GM23338 (cell line): ENCODE measurements at regions not wholly inside any gene's neighbourhood (a gene's known extent, or its start where the extent isn't known, plus 50 kb on each side); places are given as distances from the start of the nearest gene placed in this dataset.

ENCODE experiments used
- ATAC-seq: fragments of 200-7000 bp; cut with Tn5 transposase; 3 replicates; pipeline ENCODE4 v1.9.1; 2020
- DNase-seq: peaks from one replicate; pipeline ENCODE4 v3.0.0-alpha.2; 2015; ENCODE audit warnings: low spot score
- H2AFZ ChIP-seq: fragments of 200-600 bp; sonication (generic); 2 replicates; pipeline ENCODE4 v1.8.0; 2016; ENCODE audit warnings: antibody characterized with exemption, mild to moderate bottlenecking, moderate library complexity
- H3F3A ChIP-seq: fragments of 200-600 bp; sonication (generic); replicated peaks from 2 replicates; pipeline ENCODE4 v1.8.0; 2017; ENCODE audit warnings: antibody characterized with exemption, mixed run types, low read depth
- H3K27ac ChIP-seq: fragments of 200-600 bp; sonication (generic); 2 replicates; pipeline ENCODE4 v1.6.1; 2016; ENCODE audit warnings: low read depth
- H3K27me3 ChIP-seq: fragments of 200-600 bp; sonication (generic); 2 replicates; pipeline ENCODE4 v1.8.0; 2016; ENCODE audit warnings: mild to moderate bottlenecking, mixed run types, moderate library complexity; ENCODE audit not compliant: insufficient read depth
- H3K36me3 ChIP-seq: fragments of 200-600 bp; sonication (generic); 2 replicates; pipeline ENCODE4 v1.8.0; 2016; ENCODE audit warnings: mild to moderate bottlenecking; ENCODE audit not compliant: insufficient read depth
- H3K4me1 ChIP-seq: fragments of 200-600 bp; sonication (generic); 2 replicates; pipeline ENCODE4 v1.8.0; 2016; ENCODE audit warnings: mild to moderate bottlenecking, moderate library complexity; ENCODE audit not compliant: insufficient read depth
- H3K4me2 ChIP-seq: fragments of 200-600 bp; sonication (generic); 2 replicates; pipeline ENCODE4 v1.7.1; 2017; ENCODE audit warnings: mixed run types
- H3K4me3 ChIP-seq: fragments of 200-600 bp; sonication (generic); 2 replicates; pipeline ENCODE4 v1.6.1; 2016; ENCODE audit warnings: mixed run types
- H3K79me2 ChIP-seq: fragments of 200-600 bp; sonication (generic); replicated peaks from 2 replicates; pipeline ENCODE4 v1.8.0; 2017; ENCODE audit warnings: mild to moderate bottlenecking; ENCODE audit not compliant: insufficient read depth
- H3K9me2 ChIP-seq: fragments of 200-600 bp; sonication (generic); 2 replicates; pipeline ENCODE4 v1.8.0; 2017; ENCODE audit not compliant: insufficient read depth
- H4K20me1 ChIP-seq: fragments of 200-600 bp; sonication (generic); replicated peaks from 2 replicates; pipeline ENCODE4 v1.8.0; 2017; ENCODE audit warnings: mild to moderate bottlenecking; ENCODE audit not compliant: insufficient read depth
- H3K27ac Mint-ChIP-seq: 2 replicates; pipeline ENCODE4 v1.8.0; 2020; ENCODE audit warnings: inconsistent platforms, mild to moderate bottlenecking, moderate library complexity, mixed read lengths
- H3K27me3 Mint-ChIP-seq: 3 replicates; pipeline ENCODE4 v1.8.0; 2022; ENCODE audit warnings: low read depth, mild to moderate bottlenecking, moderate library complexity, mixed read lengths, inconsistent platforms; ENCODE audit not compliant: insufficient read depth, poor library complexity
- H3K36me3 Mint-ChIP-seq: 3 replicates; pipeline ENCODE4 v1.8.0; 2021; ENCODE audit warnings: low read depth, mild to moderate bottlenecking, inconsistent platforms, moderate library complexity, mixed read lengths
- H3K4me1 Mint-ChIP-seq: 3 replicates; pipeline ENCODE4 v1.8.0; 2020; ENCODE audit warnings: mild to moderate bottlenecking, inconsistent platforms, mixed read lengths
- H3K4me3 Mint-ChIP-seq: 3 replicates; pipeline ENCODE4 v1.8.0; 2021; ENCODE audit warnings: moderate library complexity, mild to moderate bottlenecking, inconsistent platforms, mixed read lengths
- H3K9me3 Mint-ChIP-seq: 3 replicates; pipeline ENCODE4 v1.8.0; 2020; ENCODE audit warnings: moderate library complexity, mild to moderate bottlenecking, inconsistent platforms, mixed read lengths
- CREB1 ChIP-seq: fragments of 250-450 bp; sonication (Bioruptor Pico); IDR thresholded peaks from 2 replicates; pipeline ENCODE4 v1.5.0; 2020; ENCODE audit warnings: low read depth, mild to moderate bottlenecking, moderate library complexity
- EZH2 ChIP-seq: fragments of 200-600 bp; sonication (generic); IDR thresholded peaks from one replicate; pipeline ENCODE4 v1.8.0; 2017; ENCODE audit warnings: antibody characterized with exemption, mild to moderate bottlenecking, low read depth; ENCODE audit not compliant: unreplicated experiment
- EZH2phosphoT487 ChIP-seq: fragments of 200-600 bp; sonication (generic); IDR thresholded peaks from one replicate; pipeline ENCODE4 v1.8.1; 2018; ENCODE audit warnings: antibody characterized with exemption; ENCODE audit not compliant: unreplicated experiment
- NANOG ChIP-seq: IDR thresholded peaks from 2 replicates; pipeline ENCODE4 v1.6.1; 2016; ENCODE audit warnings: antibody characterized with exemption, borderline replicate concordance
- POLR2AphosphoS5 ChIP-seq: IDR thresholded peaks from 2 replicates; pipeline ENCODE4 v1.6.1; 2016; ENCODE audit warnings: antibody characterized with exemption, low read depth
- ZNF331 ChIP-seq: fragments of 250-450 bp; sonication (Bioruptor Pico); IDR thresholded peaks from 2 replicates; pipeline ENCODE4 v1.5.0; 2020; ENCODE audit warnings: low read depth, mild to moderate bottlenecking, moderate library complexity
- ZNF462 ChIP-seq: fragments of 250-450 bp; sonication (Bioruptor Pico); IDR thresholded peaks from 2 replicates; pipeline ENCODE4 v1.5.0; 2020; ENCODE audit warnings: mild to moderate bottlenecking, moderate library complexity
- TF ChIP-seq, protein P1 (sequence below), 2 experiments: fragments of 200-600 bp in 1 of 2; sonication (generic) in 1 of 2; conservative IDR thresholded peaks; 2 replicates each; pipeline versions ENCODE4 v1.5.1 to v1.6.1; 2016 to 2017; ENCODE audit warnings: antibody characterized with exemption in 2 of 2, low read depth in 2 of 2, mild to moderate bottlenecking in 2 of 2, moderate library complexity in 1 of 2
- TF ChIP-seq, protein P2 (sequence below): IDR thresholded peaks from 2 replicates; pipeline ENCODE4 v1.6.1; 2016; ENCODE audit warnings: antibody characterized with exemption
- TF ChIP-seq, protein P3 (sequence below): IDR thresholded peaks from one replicate; pipeline ENCODE4 v1.6.1; 2018; ENCODE audit warnings: antibody characterized with exemption; ENCODE audit not compliant: unreplicated experiment

DNA sequence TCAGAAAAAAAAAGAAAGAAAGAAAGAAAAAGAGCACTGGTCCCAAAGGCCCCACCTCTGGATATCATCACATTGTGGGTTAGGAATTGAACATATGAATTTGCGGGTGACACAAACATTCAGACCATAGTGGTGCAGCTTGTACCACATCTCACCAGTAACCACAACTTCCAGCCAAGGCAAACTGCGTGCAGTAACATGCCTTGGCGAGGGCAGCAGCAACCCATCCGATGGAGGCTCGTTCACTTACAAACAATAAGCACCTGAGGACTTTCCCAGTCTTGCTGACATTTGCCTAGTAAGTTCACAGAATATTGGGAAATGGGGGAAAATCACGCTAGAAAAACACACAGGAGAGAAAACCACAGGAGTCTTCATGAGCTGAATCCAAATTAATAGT, 508.1 kb downstream of the ZNF608 start:
- Mint-ChIP-seq H3K9me3 (peaks cover 17% of the 10 kb centered on the region), H3K27ac (no peak overlapping the region; the same call in 1 of the 2 replicates), H3K36me3 (peaks cover 22% of the 10 kb centered on the region), H3K27me3 (peaks cover 9% of the 10 kb centered on the region), H3K4me3 (no peak overlapping the region), H3K4me1 (peaks cover 46% of the 10 kb centered on the region)
- no peak for TF ChIP-seq EZH2phosphoT487
- TF ChIP-seq, protein P1, sequence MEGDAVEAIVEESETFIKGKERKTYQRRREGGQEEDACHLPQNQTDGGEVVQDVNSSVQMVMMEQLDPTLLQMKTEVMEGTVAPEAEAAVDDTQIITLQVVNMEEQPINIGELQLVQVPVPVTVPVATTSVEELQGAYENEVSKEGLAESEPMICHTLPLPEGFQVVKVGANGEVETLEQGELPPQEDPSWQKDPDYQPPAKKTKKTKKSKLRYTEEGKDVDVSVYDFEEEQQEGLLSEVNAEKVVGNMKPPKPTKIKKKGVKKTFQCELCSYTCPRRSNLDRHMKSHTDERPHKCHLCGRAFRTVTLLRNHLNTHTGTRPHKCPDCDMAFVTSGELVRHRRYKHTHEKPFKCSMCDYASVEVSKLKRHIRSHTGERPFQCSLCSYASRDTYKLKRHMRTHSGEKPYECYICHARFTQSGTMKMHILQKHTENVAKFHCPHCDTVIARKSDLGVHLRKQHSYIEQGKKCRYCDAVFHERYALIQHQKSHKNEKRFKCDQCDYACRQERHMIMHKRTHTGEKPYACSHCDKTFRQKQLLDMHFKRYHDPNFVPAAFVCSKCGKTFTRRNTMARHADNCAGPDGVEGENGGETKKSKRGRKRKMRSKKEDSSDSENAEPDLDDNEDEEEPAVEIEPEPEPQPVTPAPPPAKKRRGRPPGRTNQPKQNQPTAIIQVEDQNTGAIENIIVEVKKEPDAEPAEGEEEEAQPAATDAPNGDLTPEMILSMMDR (conservative IDR thresholded peaks at IDR 0.05; ENCODE audit: low read depth in 2 of 2): no peak
- TF ChIP-seq, protein P2, sequence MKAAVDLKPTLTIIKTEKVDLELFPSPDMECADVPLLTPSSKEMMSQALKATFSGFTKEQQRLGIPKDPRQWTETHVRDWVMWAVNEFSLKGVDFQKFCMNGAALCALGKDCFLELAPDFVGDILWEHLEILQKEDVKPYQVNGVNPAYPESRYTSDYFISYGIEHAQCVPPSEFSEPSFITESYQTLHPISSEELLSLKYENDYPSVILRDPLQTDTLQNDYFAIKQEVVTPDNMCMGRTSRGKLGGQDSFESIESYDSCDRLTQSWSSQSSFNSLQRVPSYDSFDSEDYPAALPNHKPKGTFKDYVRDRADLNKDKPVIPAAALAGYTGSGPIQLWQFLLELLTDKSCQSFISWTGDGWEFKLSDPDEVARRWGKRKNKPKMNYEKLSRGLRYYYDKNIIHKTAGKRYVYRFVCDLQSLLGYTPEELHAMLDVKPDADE: no peak
- TF ChIP-seq, protein P3, sequence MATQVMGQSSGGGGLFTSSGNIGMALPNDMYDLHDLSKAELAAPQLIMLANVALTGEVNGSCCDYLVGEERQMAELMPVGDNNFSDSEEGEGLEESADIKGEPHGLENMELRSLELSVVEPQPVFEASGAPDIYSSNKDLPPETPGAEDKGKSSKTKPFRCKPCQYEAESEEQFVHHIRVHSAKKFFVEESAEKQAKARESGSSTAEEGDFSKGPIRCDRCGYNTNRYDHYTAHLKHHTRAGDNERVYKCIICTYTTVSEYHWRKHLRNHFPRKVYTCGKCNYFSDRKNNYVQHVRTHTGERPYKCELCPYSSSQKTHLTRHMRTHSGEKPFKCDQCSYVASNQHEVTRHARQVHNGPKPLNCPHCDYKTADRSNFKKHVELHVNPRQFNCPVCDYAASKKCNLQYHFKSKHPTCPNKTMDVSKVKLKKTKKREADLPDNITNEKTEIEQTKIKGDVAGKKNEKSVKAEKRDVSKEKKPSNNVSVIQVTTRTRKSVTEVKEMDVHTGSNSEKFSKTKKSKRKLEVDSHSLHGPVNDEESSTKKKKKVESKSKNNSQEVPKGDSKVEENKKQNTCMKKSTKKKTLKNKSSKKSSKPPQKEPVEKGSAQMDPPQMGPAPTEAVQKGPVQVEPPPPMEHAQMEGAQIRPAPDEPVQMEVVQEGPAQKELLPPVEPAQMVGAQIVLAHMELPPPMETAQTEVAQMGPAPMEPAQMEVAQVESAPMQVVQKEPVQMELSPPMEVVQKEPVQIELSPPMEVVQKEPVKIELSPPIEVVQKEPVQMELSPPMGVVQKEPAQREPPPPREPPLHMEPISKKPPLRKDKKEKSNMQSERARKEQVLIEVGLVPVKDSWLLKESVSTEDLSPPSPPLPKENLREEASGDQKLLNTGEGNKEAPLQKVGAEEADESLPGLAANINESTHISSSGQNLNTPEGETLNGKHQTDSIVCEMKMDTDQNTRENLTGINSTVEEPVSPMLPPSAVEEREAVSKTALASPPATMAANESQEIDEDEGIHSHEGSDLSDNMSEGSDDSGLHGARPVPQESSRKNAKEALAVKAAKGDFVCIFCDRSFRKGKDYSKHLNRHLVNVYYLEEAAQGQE: no peak
- no peak for TF ChIP-seq POLR2AphosphoS5
- TF ChIP-seq CREB1 (CRISPR knock-in tag): no peak
- no peak for TF ChIP-seq ZNF462
- TF ChIP-seq NANOG: no peak
- no peak for TF ChIP-seq ZNF331
- TF ChIP-seq EZH2: no peak
- Histone ChIP-seq H3K4me2 (no peak overlapping the region), H3K27me3 (no peaks in the 10 kb centered on the region), H3F3A (no peaks in the 10 kb centered on the region), H3K9me2 (no peaks in the 10 kb centered on the region; the same call in 1 of the 2 replicates), H4K20me1 (no peaks in the 10 kb centered on the region), H3K27ac (no peak overlapping the region), H3K4me3 (no peak overlapping the region), H3K4me1 (peaks cover 39% of the 10 kb centered on the region), H3K36me3 (no peaks in the 10 kb centered on the region), H2AFZ (no peak overlapping the region), H3K79me2 (no peaks in the 10 kb centered on the region)
- DNase-seq (no peak), ATAC-seq (no peak)
